ENCODE measurements at regions not wholly inside any gene's neighbourhood (a gene's known extent, or its start where the extent isn't known, plus 50 kb on each side); places are given as distances from the start of the nearest gene placed in this dataset.

- Histone ChIP-seq H3K27ac (no peak overlapping the region), H3K9me3 (no peaks in the 10 kb centered on the region), H3K36me3 (no peaks in the 10 kb centered on the region), H3K4me1 (no peaks in the 10 kb centered on the region), H3K4me3 (no peak overlapping the region), H3K27me3 (no peaks in the 10 kb centered on the region)
- no peak for ATAC-seq
- TF ChIP-seq, protein P1, sequence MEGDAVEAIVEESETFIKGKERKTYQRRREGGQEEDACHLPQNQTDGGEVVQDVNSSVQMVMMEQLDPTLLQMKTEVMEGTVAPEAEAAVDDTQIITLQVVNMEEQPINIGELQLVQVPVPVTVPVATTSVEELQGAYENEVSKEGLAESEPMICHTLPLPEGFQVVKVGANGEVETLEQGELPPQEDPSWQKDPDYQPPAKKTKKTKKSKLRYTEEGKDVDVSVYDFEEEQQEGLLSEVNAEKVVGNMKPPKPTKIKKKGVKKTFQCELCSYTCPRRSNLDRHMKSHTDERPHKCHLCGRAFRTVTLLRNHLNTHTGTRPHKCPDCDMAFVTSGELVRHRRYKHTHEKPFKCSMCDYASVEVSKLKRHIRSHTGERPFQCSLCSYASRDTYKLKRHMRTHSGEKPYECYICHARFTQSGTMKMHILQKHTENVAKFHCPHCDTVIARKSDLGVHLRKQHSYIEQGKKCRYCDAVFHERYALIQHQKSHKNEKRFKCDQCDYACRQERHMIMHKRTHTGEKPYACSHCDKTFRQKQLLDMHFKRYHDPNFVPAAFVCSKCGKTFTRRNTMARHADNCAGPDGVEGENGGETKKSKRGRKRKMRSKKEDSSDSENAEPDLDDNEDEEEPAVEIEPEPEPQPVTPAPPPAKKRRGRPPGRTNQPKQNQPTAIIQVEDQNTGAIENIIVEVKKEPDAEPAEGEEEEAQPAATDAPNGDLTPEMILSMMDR (IDR thresholded peaks at IDR 0.05), result no peak
- DNase-seq, result no peak
- intact Hi-C loops (cut with DNase I), result no loop called here
These were observed 197.8 kb downstream of the PCDH7 start for GRCh38 chr4:30917946-30918345.

- intact Hi-C loops (cut with DNase I), result no loop called here
- no peak for DNase-seq
- H3K27me3 ChIP-seq, result no peaks in the 10 kb centered on the region
- H3K36me3 ChIP-seq, result no peaks in the 10 kb centered on the region
- no peak overlapping the region for H3K4me3 ChIP-seq
- no peak overlapping the region for H3K27ac ChIP-seq
- no peak for ATAC-seq
- no peaks in the 10 kb centered on the region for H3K9me3 ChIP-seq
- TF ChIP-seq, protein P1 (IDR thresholded peaks at IDR 0.05), result no peak
- H3K4me1 ChIP-seq, result no peaks in the 10 kb centered on the region
These were observed 199.3 kb downstream of the PCDH7 start for GRCh38 chr4:30919458-30919857.

- DNase-seq (no peak), ATAC-seq (no peak)
- intact Hi-C loops (cut with DNase I), result no loop called here
- H3K4me3 ChIP-seq, result no peak overlapping the region
- no peaks in the 10 kb centered on the region for H3K27me3 ChIP-seq
- no peaks in the 10 kb centered on the region for H3K4me1 ChIP-seq
- no peaks in the 10 kb centered on the region for H3K36me3 ChIP-seq
- no peaks in the 10 kb centered on the region for H3K9me3 ChIP-seq
- TF ChIP-seq, protein P1 (IDR thresholded peaks at IDR 0.05), result no peak
- no peak overlapping the region for H3K27ac ChIP-seq
These were observed 199.9 kb downstream of the PCDH7 start for GRCh38 chr4:30920043-30920442.

GRCh38 chr4:30922625-30923024 is 202.5 kb downstream of the PCDH7 start:
- no peak for DNase-seq
- ATAC-seq, result no peak
- Histone ChIP-seq H3K36me3 (no peaks in the 10 kb centered on the region), H3K27me3 (no peaks in the 10 kb centered on the region), H3K4me1 (no peaks in the 10 kb centered on the region), H3K4me3 (no peak overlapping the region), H3K27ac (no peak overlapping the region), H3K9me3 (no peaks in the 10 kb centered on the region)
- intact Hi-C loops (cut with DNase I), result no loop called here
- TF ChIP-seq, protein P1 (IDR thresholded peaks at IDR 0.05), result no peak

DNA sequence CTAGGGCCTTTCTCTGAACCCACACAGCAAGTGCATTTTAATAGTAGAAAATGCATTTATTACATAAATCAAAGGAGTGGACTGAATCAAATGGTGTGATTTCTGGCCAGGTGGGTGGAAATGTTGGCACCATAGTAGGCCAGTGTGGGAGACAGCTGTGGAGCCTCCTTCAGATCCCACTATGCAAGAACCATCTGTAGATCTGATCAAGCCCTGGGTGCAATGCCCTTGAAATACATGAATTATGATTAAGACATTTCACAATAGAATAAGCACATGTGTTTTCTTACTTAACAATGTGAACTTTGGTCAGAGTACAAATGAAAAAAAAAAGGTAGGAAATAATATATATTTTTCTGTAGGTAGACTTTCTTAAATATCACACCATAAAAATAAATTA is 204.3 kb downstream of the PCDH7 start:
- intact Hi-C loops (cut with DNase I), result no loop called here
- no peak overlapping the region for H3K27ac ChIP-seq
- no peaks in the 10 kb centered on the region for H3K27me3 ChIP-seq
- no peak for DNase-seq
- no peak for ATAC-seq
- TF ChIP-seq, protein P1 (IDR thresholded peaks at IDR 0.05), result no peak
- H3K4me1 ChIP-seq, result no peaks in the 10 kb centered on the region
- H3K36me3 ChIP-seq, result no peaks in the 10 kb centered on the region
- no peaks in the 10 kb centered on the region for H3K9me3 ChIP-seq
- no peak overlapping the region for H3K4me3 ChIP-seq

DNA sequence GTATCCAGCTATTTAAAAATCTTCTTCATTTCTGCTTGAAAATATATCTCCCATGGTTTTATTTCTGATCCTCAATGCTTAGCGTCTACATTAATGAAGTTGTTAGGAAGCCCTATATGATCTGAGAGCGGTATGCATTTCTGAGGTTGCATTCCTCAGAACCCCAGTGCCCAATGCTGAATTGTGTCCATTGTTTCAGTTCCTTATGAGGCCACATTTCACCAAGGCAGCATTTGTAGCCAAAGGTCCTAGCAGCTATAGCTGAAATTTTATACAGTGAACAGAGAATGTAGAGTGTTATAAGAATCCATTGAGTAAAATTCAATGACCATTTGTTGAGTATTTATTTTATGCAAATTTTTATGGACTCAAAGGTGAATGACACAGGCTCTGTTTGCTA is 209.5 kb downstream of the PCDH7 start:
- intact Hi-C loops (cut with DNase I), result no loop called here
- H3K4me1 ChIP-seq, result no peaks in the 10 kb centered on the region
- no peak overlapping the region for H3K4me3 ChIP-seq
- TF ChIP-seq, protein P1 (IDR thresholded peaks at IDR 0.05), result no peak
- no peaks in the 10 kb centered on the region for H3K27me3 ChIP-seq
- no peaks in the 10 kb centered on the region for H3K9me3 ChIP-seq
- DNase-seq (no peak), ATAC-seq (no peak)
- H3K36me3 ChIP-seq, result no peaks in the 10 kb centered on the region
- no peak overlapping the region for H3K27ac ChIP-seq
